RWPE1 (cell line): ENCODE measurements at regions not wholly inside any gene's neighbourhood (a gene's known extent, or its start where the extent isn't known, plus 50 kb on each side); places are given as distances from the start of the nearest gene placed in this dataset.

Experiments used
- CTCF ChIA-PET: fragments of 350-600 bp; sonication (Branson Sonifier 250); formaldehyde crosslinking; extraction: SDS; loops from one replicate; lab custom pipeline; 2021; lab: Yijun Ruan, JAX
- POLR2A ChIA-PET: fragments of 400-600 bp; formaldehyde crosslinking; extraction: SDS; loops from one replicate; lab custom pipeline; 2020; ENCODE audit warnings: antibody characterized with exemption; ENCODE audit not compliant: low non-redundant PET; lab: Yijun Ruan, JAX
- DNase-seq: peaks from one replicate; pipeline ENCODE4 v3.0.0; 2012; ENCODE audit warnings: low spot score
- H3K27ac ChIP-seq: fragments of 450-650 bp; 2 replicates; pipeline ENCODE4 v1.5.1; 2017
- CTCF ChIP-seq: fragments of 450-650 bp; conservative IDR thresholded peaks from 2 replicates; pipeline ENCODE4 v1.5.1; 2017; ENCODE audit warnings: low read depth, mild to moderate bottlenecking

- H3K27ac ChIP-seq: no peak overlapping the region
- no peak for DNase-seq
- TF ChIP-seq CTCF: no peak
- ChIA-PET CTCF (interaction anchor here (0.5 to 1.2 kb wide), 4 partner anchors 209 to 1221 kb away, joined by 3 to 5 read pairs (median 3); no protein-coding TSS in a partner anchor), POLR2A (no interaction called here)
Observed at GRCh38 chr2:67651565-67651964, 254.4 kb downstream of the ETAA1 start.

- TF ChIP-seq CTCF: no peak
- POLR2A ChIA-PET: no interaction called here
- no peak overlapping the region for H3K27ac ChIP-seq
- DNase-seq: no peak
- CTCF ChIA-PET: no interaction called here
Observed at GRCh38 chr2:67652679-67653078, 255.5 kb downstream of the ETAA1 start.

GRCh38 chr2:67656875-67657274 lies 259.7 kb downstream of the ETAA1 start:
- no peak overlapping the region for H3K27ac ChIP-seq
- CTCF ChIA-PET: no interaction called here
- DNase-seq: no peak
- POLR2A ChIA-PET: no interaction called here
- TF ChIP-seq CTCF: no peak

GRCh38 chr2:67658820-67659219 lies 261.7 kb downstream of the ETAA1 start:
- ChIA-PET POLR2A (no interaction called here), CTCF (no interaction called here)
- no peak overlapping the region for H3K27ac ChIP-seq
- no peak for TF ChIP-seq CTCF
- no peak for DNase-seq

DNA sequence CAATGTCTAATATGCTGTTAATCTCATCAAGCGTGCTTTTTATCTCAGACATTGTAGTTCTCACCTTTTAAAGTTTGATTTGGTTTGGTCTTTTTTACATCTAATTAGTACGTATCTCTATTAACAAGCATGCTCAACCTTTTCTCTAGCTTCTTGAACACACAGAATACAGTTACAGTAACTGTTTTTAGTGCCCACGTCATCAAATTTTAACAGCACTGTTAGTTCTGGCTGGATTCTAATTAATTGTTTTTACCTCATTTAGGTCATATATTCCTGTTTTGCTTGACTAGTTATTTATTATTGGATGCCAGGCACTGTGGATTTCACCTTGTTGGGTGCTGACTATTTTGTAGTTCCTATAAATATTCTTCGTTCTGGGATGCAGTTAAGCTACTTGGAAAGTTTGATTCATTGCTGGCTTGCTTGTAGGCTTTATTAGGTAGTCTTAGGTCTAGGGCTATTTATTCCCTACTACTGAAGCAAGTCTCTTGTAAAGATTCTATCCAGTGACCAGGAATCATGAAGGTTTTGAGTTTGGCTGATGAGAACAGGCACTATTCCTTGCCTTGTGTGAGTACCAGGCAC lies 263.0 kb downstream of the ETAA1 start:
- CTCF ChIA-PET: no interaction called here

GRCh38 chr2:67660871-67661270 lies 263.7 kb downstream of the ETAA1 start:
- no peak for DNase-seq
- no peak overlapping the region for H3K27ac ChIP-seq
- TF ChIP-seq CTCF: no peak
- POLR2A ChIA-PET: no interaction called here
- CTCF ChIA-PET: no interaction called here

More for the DNA sequence above, 263.0 kb downstream of the ETAA1 start:
- TF ChIP-seq CTCF: no peak
- POLR2A ChIA-PET: no interaction called here
- DNase-seq: no peak
- H3K27ac ChIP-seq: no peak overlapping the region
